HG03442 (cell line): ENCODE measurements at regions not wholly inside any gene's neighbourhood (a gene's known extent, or its start where the extent isn't known, plus 50 kb on each side); places are given as distances from the start of the nearest gene placed in this dataset.

Experiments used
- ATAC-seq: cut with Tn5 transposase; IDR thresholded peaks from one replicate; pipeline ENCODE4 v1.9.1; 2021; ENCODE audit warnings: mild to moderate bottlenecking, moderate library complexity; ENCODE audit not compliant: unreplicated experiment

- no peak for ATAC-seq
Measured at GRCh38 chr16:49026566-49027181, 255.0 kb downstream of the CBLN1 start.

GRCh38 chr16:49024896-49025295 is 256.7 kb downstream of the CBLN1 start:
- ATAC-seq: no peak

GRCh38 chr16:49024016-49024415 is 257.6 kb downstream of the CBLN1 start:
- ATAC-seq: no peak

GRCh38 chr16:49023050-49023449 is 258.6 kb downstream of the CBLN1 start:
- no peak for ATAC-seq

- ATAC-seq: no peak
Measured at GRCh38 chr16:49022351-49022963, 259.2 kb downstream of the CBLN1 start.

GRCh38 chr16:49021136-49021535 is 260.5 kb downstream of the CBLN1 start:
- no peak for ATAC-seq

GRCh38 chr16:49020436-49020835 is 261.2 kb downstream of the CBLN1 start:
- ATAC-seq: no peak

GRCh38 chr16:49019831-49020230 is 261.8 kb downstream of the CBLN1 start:
- ATAC-seq: no peak

GRCh38 chr16:49019081-49019633 is 262.5 kb downstream of the CBLN1 start:
- ATAC-seq: no peak

GRCh38 chr16:49018259-49018931 is 263.2 kb downstream of the CBLN1 start:
- no peak for ATAC-seq

- ATAC-seq: no peak
Measured at GRCh38 chr16:49017501-49017900, 264.1 kb downstream of the CBLN1 start.

- ATAC-seq: no peak
Measured at GRCh38 chr16:49016461-49016860, 265.2 kb downstream of the CBLN1 start.

- no peak for ATAC-seq
Measured at GRCh38 chr16:49015225-49015592, 266.4 kb downstream of the CBLN1 start.

GRCh38 chr16:49014277-49015224 is 267.1 kb downstream of the CBLN1 start:
- ATAC-seq: no peak

GRCh38 chr16:49013727-49014080 is 267.9 kb downstream of the CBLN1 start:
- ATAC-seq: no peak

- ATAC-seq: no peak
Measured at GRCh38 chr16:49012961-49013726, 268.5 kb downstream of the CBLN1 start.

- no peak for ATAC-seq
Measured at GRCh38 chr16:49011901-49012300, 269.7 kb downstream of the CBLN1 start.

- no peak for ATAC-seq
Measured at GRCh38 chr16:49010879-49011278, 270.8 kb downstream of the CBLN1 start.

- ATAC-seq: no peak
Measured at GRCh38 chr16:49010396-49010795, 271.2 kb downstream of the CBLN1 start.

GRCh38 chr16:49009204-49009603 is 272.4 kb downstream of the CBLN1 start:
- ATAC-seq: no peak
